Muscle of back (tissue), 3 donors: ENCODE measurements at regions not wholly inside any gene's neighbourhood (a gene's known extent, or its start where the extent isn't known, plus 50 kb on each side); places are given as distances from the start of the nearest gene placed in this dataset.
"Not testable (repeated sequence)": the region's sequence is repeated elsewhere in the genome, so short reads cannot be mapped to it uniquely, and the experiment has no call there.

Experiments used
- DNase-seq, 3 donors: peaks; one replicate each; pipeline versions ENCODE4 v3.0.0 to v3.0.0-alpha.2; 2013

DNA sequence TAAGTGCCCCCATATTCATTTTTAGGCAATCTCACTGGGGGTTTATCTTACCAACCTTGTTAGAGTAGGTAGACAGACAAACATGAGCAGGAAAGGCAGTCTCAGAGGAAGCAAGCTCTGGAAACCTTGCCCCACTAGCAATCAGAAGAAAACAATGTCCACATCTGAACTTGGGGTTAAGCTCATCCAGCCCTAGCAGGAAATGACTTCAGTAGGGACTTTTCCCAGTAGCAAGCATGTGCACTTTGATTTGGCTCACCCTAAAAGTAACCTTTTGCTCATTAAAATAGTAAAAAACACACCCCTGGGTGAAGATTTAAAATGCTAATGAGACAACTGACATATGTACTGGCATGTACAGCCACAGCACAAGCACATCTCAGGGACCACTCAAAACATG, 175.5 kb downstream of the AKAIN1 start:
- DNase-seq: no peak

- no peak for DNase-seq
Observed at GRCh38 chr18:5015213-5015612, 181.8 kb downstream of the AKAIN1 start.

DNA sequence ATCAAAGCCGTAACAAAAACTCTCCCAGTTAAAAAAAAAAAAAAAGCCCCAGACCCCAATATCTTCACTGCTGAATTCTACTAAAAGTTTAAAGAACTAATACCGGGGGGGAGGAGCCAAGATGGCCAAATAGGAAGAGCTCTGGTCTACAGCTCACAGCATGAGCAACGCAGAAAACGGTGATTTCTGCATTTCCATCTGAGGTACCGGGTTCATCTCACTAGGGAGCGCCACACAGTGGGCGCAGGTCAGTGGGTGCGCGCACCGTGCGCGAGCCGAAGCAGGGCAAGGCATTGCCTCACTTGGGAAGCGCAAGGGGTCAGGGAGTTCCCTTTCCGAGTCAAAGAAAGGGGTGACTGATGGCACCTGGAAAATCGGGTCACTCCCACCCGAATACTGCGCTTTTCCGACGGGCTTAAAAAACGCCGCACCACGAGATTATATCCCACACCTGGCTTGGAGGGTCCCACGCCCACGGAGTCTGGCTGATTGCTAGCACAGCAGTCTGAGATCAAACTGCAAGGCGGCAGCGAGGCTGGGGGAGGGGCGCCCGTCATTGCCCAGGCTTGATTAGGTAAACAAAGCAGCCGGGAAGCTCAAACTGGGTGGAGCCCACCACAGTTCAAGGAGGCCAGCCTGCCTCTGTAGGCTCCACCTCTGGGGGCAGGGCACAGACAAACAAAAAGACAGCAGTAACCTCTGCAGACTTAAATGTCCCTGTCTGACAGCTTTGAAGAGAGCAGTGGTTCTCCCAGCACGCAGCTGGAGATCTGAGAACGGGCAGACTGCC, 192.8 kb downstream of the AKAIN1 start:
- DNase-seq: not testable (repeated sequence)

GRCh38 chr18:4994710-4995109, 202.3 kb downstream of the AKAIN1 start:
- DNase-seq: no peak

DNA sequence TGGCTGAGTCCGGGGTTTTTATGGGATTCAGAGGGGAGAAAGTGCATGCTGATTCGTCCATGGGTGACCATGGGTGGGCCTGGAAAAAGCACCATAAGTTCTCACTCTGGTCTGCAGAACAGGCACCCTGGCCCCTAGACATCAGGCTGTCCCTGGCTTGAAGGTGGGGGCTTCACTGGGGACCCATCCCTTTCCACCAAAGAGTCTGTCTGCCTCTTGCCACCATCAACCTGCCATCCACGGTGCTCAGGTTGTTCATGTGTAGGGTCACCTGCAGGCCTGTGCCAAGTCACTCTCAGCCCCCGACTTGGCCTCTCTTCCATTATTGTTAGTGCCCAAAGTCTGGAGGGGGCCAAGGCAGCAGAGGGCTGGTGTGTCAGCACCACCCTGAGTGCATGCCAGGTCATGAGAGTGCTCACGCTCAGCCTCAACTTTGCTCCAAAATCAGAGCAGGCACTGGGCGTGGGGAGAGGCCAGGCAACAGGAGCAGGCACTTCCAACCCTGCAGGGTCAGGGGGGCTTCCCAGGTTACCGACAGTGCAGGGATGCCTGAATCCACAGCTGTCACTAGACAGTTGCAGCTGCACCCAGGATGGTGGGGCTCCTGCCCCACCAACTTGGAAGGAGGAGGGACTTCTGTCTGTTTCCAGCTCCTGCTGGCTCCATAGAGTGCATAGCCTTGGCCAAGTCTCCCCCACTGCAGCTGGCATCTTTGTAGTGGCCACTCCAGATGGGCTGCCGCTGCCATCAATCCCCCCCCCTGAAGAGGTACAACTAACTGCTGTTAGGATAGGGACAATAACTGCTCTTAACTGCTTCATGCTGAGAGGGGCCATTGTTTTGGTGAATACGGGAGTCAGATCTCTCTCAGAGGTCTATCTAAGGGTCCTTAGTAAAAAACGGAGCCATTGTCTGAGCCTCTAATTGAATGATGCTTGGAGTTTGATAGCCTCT, 209.3 kb downstream of the AKAIN1 start:
- no peak for DNase-seq

GRCh38 chr18:4986677-4987076, 210.4 kb downstream of the AKAIN1 start:
- DNase-seq: no peak

DNA sequence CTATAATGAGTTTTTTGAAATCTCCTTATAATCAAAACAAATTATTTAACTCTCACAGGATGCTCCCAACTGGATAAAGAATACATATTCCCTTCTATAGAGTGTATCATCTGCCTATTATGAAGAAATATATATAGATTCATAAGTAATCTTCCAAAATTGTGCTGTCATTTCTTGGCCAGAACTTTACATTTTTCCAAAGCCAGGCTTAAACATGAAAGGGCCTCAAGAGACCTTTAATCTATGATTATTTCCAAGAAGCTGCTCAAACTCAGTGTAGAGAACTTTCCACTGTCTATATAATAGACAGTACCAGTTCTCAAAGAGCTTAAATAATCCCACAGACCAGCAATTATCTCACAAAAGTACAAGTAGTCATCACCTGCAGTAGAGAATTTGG, 211.0 kb downstream of the AKAIN1 start:
- DNase-seq: peak; percentile 27 to 61 (median 34)

DNA sequence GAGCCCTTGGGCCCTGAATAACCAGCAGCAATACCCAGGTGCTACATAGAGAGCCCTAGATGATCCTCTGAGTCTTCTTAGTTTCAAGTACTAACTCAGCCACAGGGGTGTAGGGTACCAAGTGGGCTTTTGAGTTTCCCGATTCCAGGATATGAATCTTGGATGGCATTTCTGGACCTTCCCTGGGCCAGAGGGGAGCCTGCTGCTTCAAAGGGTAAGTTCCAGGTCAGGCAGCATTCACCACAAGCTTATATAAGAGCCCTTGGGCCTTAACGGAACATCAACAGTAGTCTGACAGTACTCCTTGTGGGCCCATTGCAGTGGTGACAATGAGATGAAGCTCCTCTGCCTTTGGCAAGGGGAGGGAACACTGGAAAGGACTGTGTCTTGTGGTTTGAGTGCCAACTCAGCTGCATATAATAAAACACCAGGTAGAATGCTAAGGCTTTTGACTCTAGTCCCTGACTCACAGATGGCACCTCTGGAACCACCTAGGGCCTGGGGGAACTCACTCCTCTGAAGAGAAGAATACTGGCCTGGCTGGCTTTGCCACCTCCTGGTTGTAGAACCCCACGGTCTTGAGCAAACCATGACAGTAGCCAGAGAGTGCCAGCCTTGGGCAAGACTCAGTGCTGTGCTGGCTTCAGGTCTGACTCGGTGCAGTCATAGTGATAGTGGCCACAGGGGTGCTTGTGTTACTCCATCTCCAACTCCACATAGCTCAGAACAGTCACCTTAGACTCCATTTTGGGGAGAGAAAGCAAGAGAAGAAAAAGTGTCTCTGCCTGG, 235.7 kb downstream of the AKAIN1 start:
- DNase-seq: no peak

- DNase-seq: no peak
Observed at GRCh38 chr18:4960578-4960977, 236.5 kb downstream of the AKAIN1 start.

DNA sequence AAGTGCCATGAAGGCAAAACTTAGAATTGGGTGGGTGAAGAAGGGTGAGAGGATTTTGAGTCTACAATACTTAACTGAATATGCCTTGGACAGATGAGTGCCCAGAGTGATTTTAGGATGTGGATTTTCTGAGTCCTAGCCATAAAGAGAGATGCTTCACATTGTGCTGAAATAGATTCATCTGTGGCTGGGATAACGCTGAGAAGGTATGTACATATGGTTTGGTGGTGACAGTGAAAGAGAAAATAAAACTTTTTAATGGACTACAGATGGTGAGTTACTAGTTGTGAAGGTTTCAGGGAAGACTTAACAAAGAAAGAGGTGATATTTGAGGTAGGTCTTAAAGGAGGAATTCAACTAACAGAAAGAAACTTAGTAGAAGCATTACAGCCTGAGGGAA, 265.8 kb downstream of the AKAIN1 start:
- no peak for DNase-seq

DNA sequence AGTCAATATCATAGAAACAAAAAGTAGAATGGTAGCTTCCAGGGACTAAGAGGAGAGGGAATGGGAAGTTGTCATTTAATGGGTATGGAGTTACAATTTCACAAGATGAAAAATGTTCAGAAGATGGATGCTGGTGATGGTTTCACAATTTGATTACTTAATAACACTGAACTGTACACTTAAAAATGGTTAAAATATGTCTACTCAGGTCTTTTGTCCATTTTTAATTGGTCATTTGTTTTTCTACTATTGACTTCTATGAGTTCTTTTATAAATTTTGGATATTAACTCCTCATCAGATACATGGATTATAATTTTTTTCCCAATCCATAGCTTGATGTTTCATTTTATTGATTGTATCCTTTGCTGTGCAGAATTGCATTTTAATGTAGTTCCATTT, 275.5 kb downstream of the AKAIN1 start:
- DNase-seq: no peak

DNA sequence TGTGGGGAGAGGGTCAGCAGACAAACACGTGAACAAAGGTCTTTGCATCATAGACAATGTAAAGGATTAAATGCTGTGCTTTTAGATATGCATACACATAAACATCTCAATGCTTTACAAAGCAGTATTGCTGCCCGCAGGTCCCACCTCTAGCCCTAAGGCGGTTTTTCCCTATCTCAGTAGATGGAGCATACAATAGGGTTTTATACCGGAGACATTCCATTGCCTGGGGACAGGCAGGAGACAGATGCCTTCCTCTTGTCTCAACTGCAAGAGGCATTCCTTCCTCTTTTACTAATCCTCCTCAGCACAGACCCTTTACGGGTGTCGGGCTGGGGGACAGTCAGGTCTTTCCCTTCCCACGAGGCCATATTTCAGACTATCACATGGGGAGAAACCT, 279.5 kb downstream of the AKAIN1 start:
- DNase-seq: not testable (repeated sequence)

- DNase-seq: no peak
Observed at GRCh38 chr18:4908328-4908727, 288.7 kb downstream of the AKAIN1 start.

DNA sequence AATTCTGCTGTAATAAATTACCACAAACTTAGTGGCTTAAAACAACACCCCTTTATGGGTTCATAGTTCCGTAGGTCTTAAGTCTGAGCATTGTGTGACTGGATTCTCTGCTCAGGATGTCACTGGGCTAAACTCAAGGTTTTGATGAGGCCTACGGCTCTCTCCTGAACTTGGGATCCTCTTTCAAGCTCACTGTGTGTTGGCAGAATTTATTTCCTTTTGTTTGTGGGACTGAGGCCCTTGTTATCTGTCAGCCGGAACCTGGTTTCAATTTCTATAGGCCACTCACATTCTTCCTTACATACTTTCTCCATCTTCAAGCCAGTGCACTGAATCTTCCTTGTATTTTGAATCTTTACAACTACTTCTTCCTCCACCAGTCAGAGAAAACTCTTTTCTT, 290.2 kb downstream of the AKAIN1 start:
- no peak for DNase-seq

DNA sequence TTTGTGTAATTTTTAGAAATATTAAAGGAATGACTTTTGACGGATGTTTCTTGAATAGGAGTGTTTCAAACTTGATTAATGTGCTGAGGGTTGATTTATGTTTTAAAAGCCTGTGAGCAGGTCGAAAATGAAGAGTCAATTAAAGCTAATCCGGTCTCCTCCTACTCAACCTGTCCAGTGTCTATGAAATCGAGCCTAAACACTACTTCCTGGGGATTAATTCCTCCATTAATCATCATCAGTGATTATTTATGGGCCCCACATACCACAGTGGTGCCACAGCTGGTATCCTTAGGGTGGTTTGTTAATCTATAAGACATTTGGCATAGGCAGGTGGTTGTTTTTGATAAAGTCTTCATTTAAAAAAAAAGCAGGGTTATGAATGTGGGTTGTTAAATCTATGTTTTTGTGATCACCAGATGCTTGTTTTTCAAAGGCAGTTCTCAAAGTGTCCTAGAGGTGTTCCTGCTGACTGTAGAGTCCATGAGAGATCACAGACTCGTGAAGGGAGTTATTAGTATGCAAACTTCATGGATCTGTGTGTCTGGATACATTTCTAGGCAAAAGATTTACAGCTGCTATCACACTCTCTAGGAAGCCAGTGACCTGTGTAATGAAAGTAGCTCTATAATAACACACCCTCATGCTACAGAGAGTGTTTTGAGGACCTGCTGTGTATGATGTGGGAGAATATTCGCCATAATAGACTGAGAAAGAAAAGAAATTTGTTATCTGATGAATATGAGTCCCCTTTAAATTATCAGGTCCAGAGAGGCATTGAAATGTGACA, 308.6 kb downstream of the AKAIN1 start:
- no peak for DNase-seq

- no peak for DNase-seq
Observed at GRCh38 chr18:4878480-4878879, 318.6 kb downstream of the AKAIN1 start.

DNA sequence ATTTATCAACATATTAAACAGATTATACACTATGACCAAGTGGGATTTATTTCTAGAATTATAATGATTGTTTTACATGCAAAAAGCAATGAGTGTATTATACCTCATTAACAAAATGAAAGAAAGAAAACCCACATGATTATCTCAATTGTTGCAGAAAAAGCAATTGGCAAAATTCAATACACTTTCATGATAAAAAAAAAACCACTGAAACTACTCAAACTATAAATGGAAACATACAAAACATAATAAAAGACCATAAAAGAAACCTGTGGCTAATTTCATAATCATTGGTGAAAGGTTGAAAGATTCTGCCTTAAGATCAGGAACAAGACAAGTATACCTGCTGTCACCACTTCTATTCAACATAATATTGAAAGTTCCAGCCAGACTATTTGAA, 325.9 kb downstream of the AKAIN1 start:
- DNase-seq: no peak

DNA sequence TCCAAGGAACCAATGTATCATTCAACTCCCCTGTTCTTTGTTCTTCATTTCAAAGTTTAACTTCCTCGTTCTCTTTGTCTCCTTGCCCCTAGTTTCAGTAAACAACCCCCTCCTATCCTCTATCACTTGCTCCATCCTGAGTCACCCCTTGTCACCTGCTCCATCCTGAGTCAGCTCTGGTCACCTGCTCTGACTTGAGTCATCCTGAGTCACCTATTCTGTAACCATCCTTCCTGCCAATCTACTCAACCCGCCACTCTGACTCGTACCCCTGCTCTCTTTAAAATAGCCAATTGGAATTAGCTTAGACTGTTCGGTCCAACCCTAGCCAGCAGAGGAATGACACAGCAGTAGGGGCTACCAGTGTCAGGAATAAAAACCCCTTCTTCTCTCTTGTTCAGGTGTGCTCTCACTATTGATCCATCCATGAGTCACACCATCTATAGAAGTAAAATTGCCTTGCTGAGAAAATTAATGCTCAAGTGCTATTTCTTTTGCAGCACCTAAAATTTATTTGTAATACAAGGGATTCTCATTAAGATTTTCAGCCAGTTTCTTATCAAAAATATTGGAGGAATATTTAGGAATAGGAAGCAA, 326.8 kb downstream of the AKAIN1 start:
- no peak for DNase-seq

GRCh38 chr18:4869155-4869554, 327.9 kb downstream of the AKAIN1 start:
- DNase-seq: no peak

DNA sequence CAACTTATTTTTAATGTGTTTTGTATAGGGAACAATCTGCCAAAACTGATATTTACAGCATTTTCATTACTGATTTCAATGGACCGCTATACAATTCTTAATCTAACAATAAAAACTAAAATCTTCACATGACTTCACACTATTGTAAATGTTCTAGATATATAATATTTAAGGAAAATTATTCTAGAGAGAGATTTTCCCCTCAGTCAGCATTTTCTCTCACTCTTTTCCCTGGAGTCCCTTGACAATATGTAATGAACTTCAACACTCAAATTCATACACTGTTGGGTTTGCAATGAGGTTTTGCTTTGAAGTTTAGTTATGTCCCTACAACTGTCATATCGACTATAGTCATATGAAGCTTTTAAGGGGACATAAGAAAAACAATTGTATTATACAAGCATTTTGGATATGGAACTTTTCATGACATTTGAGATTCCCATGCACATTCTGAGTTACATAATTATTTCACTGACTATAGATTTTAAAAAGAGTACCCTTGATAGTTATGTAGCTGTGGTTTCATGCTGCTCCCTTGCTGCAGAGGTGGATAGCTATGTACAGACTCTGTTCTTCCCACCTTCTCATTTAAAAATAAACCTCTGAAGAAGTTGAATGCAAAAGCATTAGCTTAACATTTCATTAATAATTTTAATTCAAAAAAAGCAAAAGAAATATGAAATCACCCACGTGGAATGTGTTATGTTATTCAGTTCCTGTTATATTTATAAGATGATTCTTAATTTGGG, 338.5 kb downstream of the AKAIN1 start:
- DNase-seq: no peak
